ENCODE measurements at regions not wholly inside any gene's neighbourhood (a gene's known extent, or its start where the extent isn't known, plus 50 kb on each side); places are given as distances from the start of the nearest gene placed in this dataset.

- H3K27me3 ChIP-seq (ENCODE audit: insufficient read depth, low read length) = no peaks in the 10 kb centered on the region
- no peak overlapping the region for H3T11ph ChIP-seq (ENCODE audit: low read length)
- no peak overlapping the region for H3K56ac ChIP-seq (ENCODE audit: insufficient read length, low read depth, low read length)
- no peak for TF ChIP-seq CTCF (conservative IDR thresholded peaks at IDR 0.05)
- no peak overlapping the region for H4K5ac ChIP-seq (ENCODE audit: insufficient read length, low read depth, low read length)
- DNase-seq = no peak
- no peak overlapping the region for H3K27ac ChIP-seq (ENCODE audit: insufficient read length, low read depth, low read length)
- H3K4me3 Mint-ChIP-seq = no peak overlapping the region
- no peaks in the 10 kb centered on the region for H3K23me2 ChIP-seq (ENCODE audit: insufficient read length, low read depth, low read length, poor library complexity, severe bottlenecking)
- H3K27me3 Mint-ChIP-seq (ENCODE audit: low read depth) = no peaks in the 10 kb centered on the region
- H3K79me2 ChIP-seq (ENCODE audit: insufficient read depth, low read length) = no peaks in the 10 kb centered on the region
- no peaks in the 10 kb centered on the region; a peak in 1 of 5 replicates for H3K9me3 Mint-ChIP-seq
- no peak overlapping the region for H2BK20ac ChIP-seq (ENCODE audit: low read depth, low read length, poor library complexity, severe bottlenecking)
- H4K20me1 ChIP-seq (ENCODE audit: control insufficient read depth, insufficient read depth, insufficient read length) = no peaks in the 10 kb centered on the region
- H2BK120ac ChIP-seq (ENCODE audit: low read depth, low read length, poor library complexity, severe bottlenecking) = no peak overlapping the region
- H2BK12ac ChIP-seq (ENCODE audit: insufficient read length, low read depth, low read length) = no peak overlapping the region
- no CpG with 5 or more reads among the region's 2 CpGs for WGBS (ENCODE audit: extremely low coverage, insufficient read length, low lambda C conversion rate)
- H3K9ac ChIP-seq (ENCODE audit: extremely low read depth, insufficient read length, low read length) = no peak overlapping the region
- H3K79me1 ChIP-seq (ENCODE audit: insufficient read depth, low read depth, low read length, poor library complexity, severe bottlenecking) = no peaks in the 10 kb centered on the region
- H3K4me1 ChIP-seq (ENCODE audit: insufficient read depth, low read length) = no peaks in the 10 kb centered on the region
- H4K8ac ChIP-seq (replicated peaks; ENCODE audit: insufficient read length, low read depth, low read length) = no peak overlapping the region
- H3K4ac ChIP-seq (ENCODE audit: low read depth, low read length) = no peak overlapping the region
- no peak overlapping the region for H3K14ac ChIP-seq (ENCODE audit: insufficient read depth, low read length)
- no peak overlapping the region for H3K23ac ChIP-seq (ENCODE audit: insufficient read length, low read depth, low read length)
- no peaks in the 10 kb centered on the region for H3K9me3 ChIP-seq (ENCODE audit: control insufficient read depth, low read depth, low read length)
- no peak overlapping the region for H2AK5ac ChIP-seq (ENCODE audit: insufficient read length, low read length)
- no peak overlapping the region for H2AFZ ChIP-seq (ENCODE audit: low read length)
- no peak overlapping the region for H2BK15ac ChIP-seq (ENCODE audit: low read depth, low read length)
- no peaks in the 10 kb centered on the region for H3K4me1 Mint-ChIP-seq
- H3K36me3 Mint-ChIP-seq (ENCODE audit: insufficient read depth in 1 of 3, low read depth in 3 of 3) = no peaks in the 10 kb centered on the region
- H2BK5ac ChIP-seq (ENCODE audit: insufficient read length, low read length) = no peak overlapping the region
- no peak overlapping the region for H3K18ac ChIP-seq (ENCODE audit: insufficient read length, low read depth, low read length)
- no peak overlapping the region for H4K91ac ChIP-seq (ENCODE audit: insufficient read length, low read depth, low read length)
- H3K27ac Mint-ChIP-seq = no peak overlapping the region
- no peak overlapping the region for H3K4me2 ChIP-seq (ENCODE audit: insufficient read depth, insufficient read length, low read length)
Measured at GRCh38 chr13:64884976-64885375, 2345.2 kb downstream of the PCDH9 start.
